Skin epidermis (tissue), 12 donors: ENCODE measurements at regions not wholly inside any gene's neighbourhood (a gene's known extent, or its start where the extent isn't known, plus 50 kb on each side); places are given as distances from the start of the nearest gene placed in this dataset.
"Not testable (repeated sequence)": the region's sequence is repeated elsewhere in the genome, so short reads cannot be mapped to it uniquely, and the experiment has no call there.

Source experiments
- H3K27ac ChIP-seq, 21 experiments: fragments of 200-600 bp; sonication (generic) in 11 of 21; one replicate each; pipeline ENCODE4 v1.5.0; 2020; ENCODE audit warnings: mild to moderate bottlenecking in 3 of 21, inconsistent platforms in 2 of 21, moderate library complexity in 2 of 21
- H3K4me3 ChIP-seq, 7 experiments: fragments of 200-600 bp; sonication (generic) in 2 of 7; one replicate each; pipeline ENCODE4 v1.5.0; 2020; ENCODE audit warnings: inconsistent platforms in 2 of 7, mild to moderate bottlenecking in 2 of 7, moderate library complexity in 1 of 7

DNA sequence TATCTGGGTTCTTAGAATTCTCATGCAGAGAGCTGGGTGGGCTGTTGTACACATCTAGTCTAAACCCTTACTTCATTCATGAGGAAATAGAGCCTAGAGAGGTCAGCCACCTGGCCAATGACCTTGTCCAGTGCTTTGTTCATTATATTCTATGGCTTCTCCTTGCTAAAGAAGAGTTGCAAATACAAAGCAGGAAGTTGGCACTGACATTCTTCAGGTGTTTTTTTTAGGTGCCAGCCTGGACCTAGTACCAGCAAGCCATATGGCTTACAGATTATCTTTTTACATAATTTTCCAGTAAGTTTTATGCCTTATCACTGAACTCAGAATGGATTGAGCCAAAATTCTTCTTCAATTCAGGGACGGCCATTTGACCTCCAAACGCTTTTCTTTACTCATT is 54.7 kb upstream of the PGM2 start:
- no peak overlapping the region for H3K4me3 ChIP-seq
- H3K27ac ChIP-seq = no peak overlapping the region

DNA sequence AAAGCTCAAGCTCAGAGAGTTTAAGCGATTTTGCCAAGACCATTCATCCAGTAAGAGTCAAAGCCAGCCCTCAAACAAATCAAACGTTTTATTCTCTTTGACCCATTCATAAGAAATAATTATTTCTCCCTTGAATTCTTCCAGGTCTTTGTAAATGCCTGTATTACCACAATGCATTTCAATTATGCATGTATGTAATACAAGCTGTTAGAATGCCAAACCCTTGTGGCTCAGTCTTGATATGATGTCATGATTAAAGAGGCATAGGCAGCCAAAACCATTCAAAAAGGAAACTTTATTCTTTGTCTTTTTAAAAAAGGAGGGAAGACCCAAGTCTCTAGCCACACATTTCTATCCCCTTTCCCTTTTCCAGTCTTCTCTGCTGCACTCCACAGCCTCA is 56.5 kb upstream of the PGM2 start:
- Histone ChIP-seq H3K4me3 (no peak overlapping the region), H3K27ac (no peak overlapping the region)

DNA sequence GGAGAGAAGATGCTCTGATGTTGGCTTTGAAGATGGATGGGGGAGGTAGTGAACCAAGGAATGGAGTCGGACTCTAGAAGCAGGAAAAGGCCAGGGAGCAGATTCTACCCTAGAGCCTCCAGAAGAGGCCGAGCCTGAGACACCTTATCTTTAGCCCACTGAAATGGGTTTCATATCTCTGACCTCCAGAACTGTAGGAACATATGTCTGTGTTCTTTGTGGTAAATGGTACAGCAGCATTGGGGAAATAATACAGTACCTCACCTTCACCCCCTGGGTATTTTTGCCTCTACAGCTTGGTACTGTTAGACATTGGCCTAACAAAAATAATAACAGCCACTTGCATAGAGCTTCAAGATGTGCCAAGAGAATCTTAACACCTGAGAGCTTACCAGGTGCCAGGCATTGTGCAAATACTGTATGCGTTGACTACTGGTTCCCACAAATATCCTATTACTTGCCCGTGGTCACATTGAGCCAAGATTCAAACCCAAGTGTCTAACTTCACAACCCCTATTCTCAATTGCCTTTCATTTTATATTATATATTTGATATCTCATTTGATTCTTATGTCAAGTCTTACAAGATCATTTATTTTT is 57.0 kb upstream of the PGM2 start:
- Histone ChIP-seq H3K27ac (no peak overlapping the region), H3K4me3 (no peak overlapping the region)

DNA sequence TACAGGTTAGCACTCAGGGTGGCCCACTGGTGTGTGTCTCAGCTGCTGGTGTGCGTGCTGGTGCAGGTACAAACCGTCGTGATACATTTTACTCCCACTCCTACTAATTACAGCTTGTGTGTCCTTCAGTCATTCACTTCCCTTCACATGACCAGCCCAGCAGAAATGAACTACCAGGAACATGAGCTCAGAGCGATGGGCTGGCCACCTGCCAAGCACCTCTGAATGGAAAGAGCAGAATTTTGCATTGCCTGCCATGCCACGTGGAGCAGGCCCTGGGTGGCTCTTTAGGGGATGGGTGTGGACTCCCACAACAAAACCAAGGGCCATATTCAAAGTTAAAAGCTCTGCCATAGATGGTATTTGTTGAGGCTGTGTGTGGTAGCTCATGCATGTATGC is 58.9 kb upstream of the PGM2 start:
- H3K27ac ChIP-seq = no peak overlapping the region
- H3K4me3 ChIP-seq = no peak overlapping the region

DNA sequence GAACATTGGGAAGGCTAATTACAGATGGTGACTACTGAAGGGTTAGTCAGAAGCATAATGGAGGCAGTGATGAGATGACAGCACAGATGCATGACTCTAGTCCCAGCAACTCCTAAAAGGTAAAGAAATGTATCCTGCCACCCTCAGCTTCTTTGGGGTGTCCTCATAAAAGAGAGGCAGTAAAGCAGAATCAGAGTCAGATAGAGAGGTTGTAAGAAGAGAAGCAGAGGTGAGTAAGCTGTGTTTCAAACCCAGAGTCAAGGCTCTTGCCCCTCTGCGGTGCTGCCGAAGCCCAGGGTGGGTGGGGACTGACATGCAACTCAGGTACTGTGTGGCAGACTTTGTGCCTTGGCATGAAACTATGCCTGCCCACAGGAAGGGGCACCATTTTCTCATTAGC is 59.5 kb upstream of the PGM2 start:
- H3K27ac ChIP-seq = no peak overlapping the region
- no peak overlapping the region for H3K4me3 ChIP-seq

DNA sequence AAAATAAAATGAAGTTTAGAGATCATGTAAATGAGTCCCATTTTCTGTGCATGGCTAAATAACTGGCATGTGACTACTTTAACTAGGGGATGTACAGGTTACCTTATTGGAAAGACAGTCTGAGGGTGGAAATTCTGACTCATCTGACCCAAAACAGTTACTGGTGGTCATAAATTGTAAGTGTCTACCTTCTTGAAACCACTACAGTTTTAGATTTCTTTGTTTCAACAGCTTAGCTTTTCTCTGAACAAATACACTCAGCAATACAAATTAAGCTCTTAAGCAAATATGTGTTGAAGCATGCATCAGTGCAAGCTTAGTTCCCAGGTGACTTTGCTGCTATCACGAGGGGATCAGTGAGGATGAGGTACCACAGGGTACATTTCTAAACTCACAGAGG is 60.7 kb upstream of the PGM2 start:
- no peak overlapping the region for H3K4me3 ChIP-seq
- H3K27ac ChIP-seq = no peak overlapping the region

DNA sequence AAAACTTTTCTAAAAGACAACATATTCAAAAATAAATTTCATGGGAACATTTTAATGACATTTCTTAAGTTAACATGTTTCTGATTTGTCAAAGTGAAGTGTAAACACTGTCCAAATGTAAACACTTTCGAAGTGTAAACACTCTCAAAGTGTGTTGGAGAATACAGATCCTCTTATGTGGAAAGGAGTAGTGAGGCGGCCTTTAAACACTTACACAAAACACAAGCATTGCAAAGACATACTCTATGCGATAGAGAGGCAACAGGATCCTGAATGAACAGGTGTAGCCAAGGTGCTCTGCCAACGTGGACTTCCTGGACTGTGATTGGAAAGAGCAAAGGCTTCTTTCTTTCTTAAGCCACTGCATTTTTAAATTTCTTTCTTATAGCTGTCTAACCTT is 62.7 kb upstream of the PGM2 start:
- no peak overlapping the region for H3K27ac ChIP-seq
- no peak overlapping the region for H3K4me3 ChIP-seq

DNA sequence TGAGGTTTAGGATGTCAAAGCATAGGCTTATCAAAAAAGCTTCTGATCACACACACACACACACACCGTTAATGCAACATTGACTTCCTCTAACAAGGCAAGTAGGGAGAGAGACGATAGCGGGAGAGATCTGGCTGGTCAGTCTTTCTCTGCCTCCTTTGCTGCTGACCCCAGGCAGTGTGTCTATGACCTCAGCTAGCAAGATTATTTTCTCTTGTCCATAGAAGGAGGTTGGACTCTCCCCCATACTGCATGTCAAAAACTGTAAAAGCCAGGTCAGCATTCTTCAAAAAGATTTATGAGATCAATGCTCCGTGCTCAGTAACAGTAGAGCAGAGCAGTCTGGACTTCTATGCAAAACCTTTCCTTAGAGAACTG is 63.5 kb upstream of the PGM2 start:
- Histone ChIP-seq H3K4me3 (no peak overlapping the region), H3K27ac (peak overlapping the region in 2 of 21 experiments; percentile 27 to 43)

DNA sequence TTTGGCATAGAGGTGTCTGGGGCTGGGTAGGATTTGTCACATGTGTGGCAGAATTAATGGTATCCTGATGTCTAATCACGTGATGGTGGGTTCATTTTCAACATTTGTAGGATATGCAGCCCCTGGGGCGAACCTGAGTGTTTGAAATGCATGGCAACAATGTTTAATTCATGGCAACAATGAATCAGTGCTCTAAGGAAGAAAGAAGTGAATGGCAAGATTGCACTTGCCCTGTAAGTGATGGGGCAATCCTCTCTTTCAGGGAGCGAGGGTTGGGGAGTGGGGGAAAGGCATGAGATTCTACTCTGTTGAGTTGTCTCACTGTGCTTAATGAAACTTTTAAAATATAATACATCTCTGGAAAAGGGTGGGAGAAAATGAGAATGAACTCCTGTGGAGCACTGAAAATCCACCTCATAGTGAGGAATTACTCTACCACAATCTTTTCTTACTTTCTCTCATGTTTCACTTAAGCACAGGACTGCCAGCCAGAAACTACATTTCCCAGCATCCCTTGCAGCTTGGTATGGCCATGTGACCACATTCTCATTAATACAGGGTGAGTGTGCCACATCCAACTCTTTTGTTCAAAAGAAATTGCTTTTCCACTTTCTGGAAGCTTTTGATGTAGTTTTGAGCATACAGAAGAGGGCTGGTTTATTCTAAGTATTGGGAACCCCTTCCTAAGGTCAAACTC is 64.0 kb upstream of the PGM2 start:
- no peak overlapping the region for H3K4me3 ChIP-seq

DNA sequence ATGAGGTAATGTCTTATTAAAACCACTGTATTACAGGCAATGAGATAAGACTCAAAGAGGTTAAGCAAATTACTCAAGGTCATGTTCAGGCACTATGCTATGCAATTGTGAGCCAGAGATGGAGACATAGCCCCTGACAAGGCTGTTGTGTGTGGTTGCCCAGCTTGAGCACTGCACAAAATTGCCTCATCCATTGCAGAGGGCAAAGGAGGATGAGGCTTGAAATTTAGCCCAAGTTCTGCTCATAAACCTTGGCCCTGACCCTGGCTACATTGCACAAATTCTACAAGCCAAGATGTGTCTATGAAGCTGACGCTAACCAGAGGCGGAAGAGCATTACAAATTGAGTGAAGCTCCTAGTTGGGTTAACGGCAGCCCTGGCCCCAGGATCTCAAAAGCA is 65.6 kb upstream of the PGM2 start:
- Histone ChIP-seq H3K4me3 (no peak overlapping the region), H3K27ac (no peak overlapping the region)

More for the DNA sequence above, 64.0 kb upstream of the PGM2 start:
- H3K27ac ChIP-seq = peak overlapping the region in 4 of 21 experiments; percentile 11 to 43 (median 28)

DNA sequence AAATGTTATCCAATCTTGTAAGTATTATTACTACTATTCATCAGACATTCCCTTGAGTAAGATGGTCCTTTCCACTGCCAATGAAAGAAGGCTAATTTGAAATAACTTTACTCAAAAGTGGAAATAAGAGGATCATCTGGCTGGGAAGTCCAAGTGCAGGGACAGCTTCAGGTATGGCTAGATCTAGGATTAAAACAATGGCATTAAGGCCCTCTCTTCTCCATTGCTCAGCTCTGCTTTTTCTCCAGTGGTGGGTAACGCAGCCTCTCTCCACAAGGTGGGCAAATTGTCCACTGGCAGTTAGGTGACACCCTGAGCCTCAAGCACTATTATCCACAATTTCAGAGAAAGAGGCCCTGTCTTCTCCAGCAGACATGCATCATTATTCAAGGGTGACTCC is 66.7 kb upstream of the PGM2 start:
- H3K4me3 ChIP-seq = no peak overlapping the region
- H3K27ac ChIP-seq = peak overlapping the region in 1 of 21 experiments; percentile 7

DNA sequence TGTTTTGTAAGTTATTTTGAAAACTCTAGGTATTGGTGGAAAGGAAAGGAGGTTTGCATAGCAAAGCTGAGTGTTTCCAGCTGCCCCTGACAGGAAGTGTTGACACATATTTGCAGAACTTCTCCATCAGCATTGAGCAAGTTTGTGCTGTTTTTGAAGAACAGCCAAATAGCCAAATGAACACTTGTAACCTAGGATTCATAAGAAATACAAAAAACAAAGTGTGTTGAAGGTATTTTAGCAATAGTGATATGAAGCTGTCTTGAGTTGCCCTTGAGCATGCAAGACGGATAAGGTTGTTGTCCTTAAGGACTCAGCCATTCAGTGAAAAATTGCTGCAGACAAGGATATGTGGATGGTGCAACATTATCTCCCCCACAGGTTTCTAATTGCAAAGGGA is 68.3 kb upstream of the PGM2 start:
- Histone ChIP-seq H3K27ac (peak overlapping the region in 16 of 21 experiments; percentile 3 to 76 (median 54)), H3K4me3 (no peak overlapping the region)

DNA sequence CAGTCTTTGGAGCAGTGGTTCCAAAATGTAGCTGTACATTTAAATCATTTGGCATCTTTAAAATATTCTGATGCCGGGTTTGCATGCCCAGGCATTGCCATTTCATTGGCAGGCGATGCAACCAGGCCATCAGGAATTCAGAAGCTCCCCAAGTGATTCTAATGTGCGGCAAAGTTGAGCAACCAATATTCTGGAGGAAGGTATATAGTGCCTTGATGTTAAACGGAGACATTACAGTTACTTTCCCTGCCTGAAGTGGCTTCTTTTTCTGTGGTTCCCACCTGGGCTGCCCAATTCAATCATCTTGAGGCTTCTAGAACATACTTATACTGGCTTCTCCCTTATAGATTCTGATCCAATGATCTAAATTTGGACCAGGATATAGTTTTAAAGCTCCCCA is 68.7 kb upstream of the PGM2 start:
- Histone ChIP-seq H3K27ac (peak overlapping the region in 15 of 21 experiments; percentile 3 to 76 (median 55)), H3K4me3 (no peak overlapping the region)

DNA sequence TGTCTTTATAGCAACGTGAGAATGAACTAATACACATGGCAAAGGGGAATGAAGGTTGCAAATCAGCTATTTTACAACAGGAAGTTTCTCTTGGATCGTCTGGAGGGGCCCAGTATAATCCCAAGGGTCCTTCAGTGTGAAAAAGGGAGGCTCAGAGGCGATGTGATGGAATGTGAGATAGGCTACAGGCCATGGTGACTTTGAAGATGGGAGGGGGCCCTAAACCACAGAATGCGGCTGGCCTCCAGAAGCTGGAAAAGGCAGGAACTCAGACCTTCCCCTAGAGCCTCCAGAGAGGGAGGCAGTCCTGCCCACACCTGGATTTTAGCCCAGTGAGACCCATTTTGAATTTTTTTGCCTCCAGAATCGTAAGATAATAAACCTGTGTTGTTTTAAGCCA is 69.4 kb upstream of the PGM2 start:
- peak overlapping the region in 15 of 21 experiments; percentile 5 to 76 (median 54) for H3K27ac ChIP-seq
- no peak overlapping the region for H3K4me3 ChIP-seq

DNA sequence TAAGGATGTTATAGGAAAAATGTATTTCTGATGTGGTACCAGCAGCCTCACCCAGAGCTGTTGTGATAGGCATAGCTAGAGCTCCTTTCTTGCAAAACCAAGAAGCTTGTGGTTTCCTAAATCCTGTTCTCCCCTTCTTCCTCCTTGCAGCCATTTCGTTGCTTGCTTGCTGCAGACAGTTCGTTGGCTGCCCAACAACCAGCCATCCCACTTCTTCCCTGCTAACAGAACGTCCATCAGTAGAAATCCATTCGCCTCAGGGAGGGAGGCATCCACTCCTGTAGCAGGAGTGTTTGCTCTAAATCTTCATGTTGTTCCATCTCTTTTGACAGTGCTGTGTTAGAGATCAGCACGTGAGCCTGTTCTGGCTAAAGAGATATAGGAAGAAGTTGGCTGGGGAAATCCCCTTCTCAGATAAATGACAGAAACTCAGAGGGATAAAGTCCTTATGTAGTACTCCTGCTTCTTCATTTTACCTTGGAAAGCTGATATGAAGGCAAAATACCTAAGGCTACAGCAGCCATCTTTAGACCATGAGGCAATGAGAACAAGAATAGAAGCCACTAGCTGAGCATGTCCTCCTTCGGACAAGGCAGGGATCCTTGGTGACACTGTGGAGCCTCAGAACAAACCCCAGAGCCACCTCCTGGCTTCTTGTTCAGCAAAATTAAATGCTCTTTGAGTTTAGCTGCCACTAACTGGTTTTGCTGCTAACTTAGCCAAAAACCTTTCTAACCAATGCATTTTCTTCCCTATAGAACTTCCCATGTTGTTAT is 68.4 kb upstream of the RELL1 start:
- H3K27ac ChIP-seq = peak overlapping the region in 7 of 21 experiments; percentile 3 to 67 (median 49)

DNA sequence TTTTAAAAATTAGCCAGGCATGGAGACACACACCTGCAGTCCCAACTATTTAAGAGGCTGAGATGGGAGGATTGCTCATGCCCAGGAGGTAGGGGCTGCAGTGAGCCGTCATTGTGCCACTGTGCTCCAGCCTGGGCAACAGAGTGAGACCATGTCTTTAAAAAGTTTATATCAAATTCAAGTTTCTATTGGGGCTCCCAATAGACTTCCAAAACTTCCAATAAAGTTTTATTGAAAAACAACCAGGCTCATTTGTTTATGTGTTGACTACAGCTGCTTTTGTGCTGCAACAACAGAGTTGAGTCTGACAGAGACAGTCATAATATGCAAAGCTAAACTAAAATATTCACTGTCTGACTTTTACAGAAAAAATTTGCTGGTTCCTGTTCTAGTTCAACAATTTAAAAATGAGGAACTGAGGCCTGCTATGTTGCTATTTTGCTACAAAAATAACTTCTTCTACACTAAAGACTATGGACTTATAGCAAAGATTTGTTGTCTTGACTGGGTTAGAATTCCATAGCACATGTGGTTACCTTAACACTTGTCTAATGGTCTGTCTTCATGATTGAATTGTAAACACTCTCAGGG is 63.3 kb upstream of the RELL1 start:
- H3K4me3 ChIP-seq = no peak overlapping the region
- peak overlapping the region in 2 of 21 experiments; percentile 8 to 10 for H3K27ac ChIP-seq

More for the DNA sequence above, 68.4 kb upstream of the RELL1 start:
- H3K4me3 ChIP-seq = no peak overlapping the region

DNA sequence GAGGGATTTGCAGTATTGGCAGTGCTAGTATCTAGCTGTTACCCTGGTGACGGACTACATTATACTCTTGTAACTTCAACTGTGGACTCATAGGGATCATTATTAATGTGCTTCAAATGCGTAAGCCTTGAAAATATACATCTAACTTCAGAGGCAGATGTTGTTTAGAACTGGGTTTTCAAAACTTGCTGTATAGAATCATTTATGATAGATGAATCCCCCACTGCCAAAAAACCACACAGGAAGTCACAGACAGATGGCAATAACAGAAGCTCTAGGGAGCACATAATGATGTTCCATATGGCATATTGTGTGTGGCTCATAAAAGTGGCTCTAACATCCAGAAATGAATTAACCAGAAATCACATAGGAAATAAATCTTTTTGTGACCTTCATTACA is 62.3 kb upstream of the RELL1 start:
- Histone ChIP-seq H3K27ac (peak overlapping the region in 1 of 21 experiments; percentile 36), H3K4me3 (no peak overlapping the region)

DNA sequence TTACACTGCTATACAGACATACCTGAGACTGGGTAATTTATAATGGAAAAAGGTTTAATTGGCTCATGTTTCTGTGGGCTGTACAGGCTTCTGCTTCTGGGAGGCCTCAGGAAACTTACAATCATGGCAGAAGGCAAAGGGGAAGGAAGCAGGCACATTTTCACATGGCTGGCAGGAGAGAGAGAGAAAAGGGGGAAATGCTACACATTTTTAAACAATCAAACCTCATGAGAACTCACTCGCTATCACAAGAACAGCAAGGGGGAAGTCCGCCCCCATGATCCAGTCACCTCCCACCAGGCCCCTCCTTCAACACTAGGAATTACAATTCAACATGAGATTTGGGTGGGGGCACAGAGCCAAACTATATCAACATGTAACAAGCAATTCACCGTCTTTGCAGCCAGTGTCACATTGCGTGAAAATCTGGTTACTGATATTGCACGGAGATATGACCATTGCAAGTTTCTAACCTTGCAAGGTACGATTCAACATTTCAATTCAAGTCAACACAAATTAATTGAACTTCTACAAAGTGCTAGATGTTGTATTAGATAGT is 61.7 kb upstream of the RELL1 start:
- Histone ChIP-seq H3K27ac (no peak overlapping the region), H3K4me3 (no peak overlapping the region)

DNA sequence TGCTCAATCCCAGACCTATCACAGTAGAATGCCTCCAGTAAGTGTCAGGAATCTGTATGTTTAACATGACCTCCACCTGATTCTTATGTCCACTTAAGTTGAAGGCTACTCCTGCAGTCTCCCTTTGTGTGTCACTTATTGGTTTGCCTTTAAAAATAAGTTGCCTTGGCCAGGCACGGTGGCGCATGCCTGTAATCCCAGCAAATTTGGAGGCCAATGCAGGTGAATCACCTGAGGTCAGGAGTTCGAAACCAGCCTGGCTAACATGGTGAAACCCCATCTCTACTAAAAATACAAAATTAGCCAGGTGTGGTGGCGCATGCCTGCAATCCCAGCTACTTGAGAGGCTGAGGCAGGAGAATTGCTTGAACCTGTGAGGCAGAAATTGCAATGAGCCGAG is 60.7 kb upstream of the RELL1 start:
- not testable (repeated sequence) for H3K27ac ChIP-seq

DNA sequence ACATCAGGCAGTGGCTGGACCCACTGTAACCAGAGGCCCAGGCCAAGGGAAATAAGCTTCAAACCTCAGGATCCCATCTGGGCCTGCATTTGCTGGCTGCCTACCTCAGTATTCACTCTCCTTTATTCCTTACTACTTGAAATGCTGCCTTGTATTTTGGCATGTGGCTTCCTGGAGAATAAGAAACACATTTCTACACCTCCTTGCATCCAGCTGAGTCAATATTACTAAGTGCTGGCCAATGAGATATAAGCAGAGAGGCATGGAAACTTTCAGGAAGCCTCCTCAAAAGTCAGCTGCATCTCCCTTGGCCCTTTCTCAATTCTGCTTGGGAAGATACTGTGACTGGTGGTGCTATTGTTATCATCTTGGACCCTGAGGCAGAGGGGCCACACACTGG is 59.8 kb upstream of the RELL1 start:
- no peak overlapping the region for H3K4me3 ChIP-seq
- H3K27ac ChIP-seq = no peak overlapping the region

More for the DNA sequence above, 60.7 kb upstream of the RELL1 start:
- H3K4me3 ChIP-seq = not testable (repeated sequence)
